EL (cell line): ENCODE measurements at regions not wholly inside any gene's neighbourhood (a gene's known extent, or its start where the extent isn't known, plus 50 kb on each side); places are given as distances from the start of the nearest gene placed in this dataset.

Source experiments
- DNase-seq: peaks from one replicate; pipeline ENCODE4 v3.0.0-alpha.2; 2016

DNA sequence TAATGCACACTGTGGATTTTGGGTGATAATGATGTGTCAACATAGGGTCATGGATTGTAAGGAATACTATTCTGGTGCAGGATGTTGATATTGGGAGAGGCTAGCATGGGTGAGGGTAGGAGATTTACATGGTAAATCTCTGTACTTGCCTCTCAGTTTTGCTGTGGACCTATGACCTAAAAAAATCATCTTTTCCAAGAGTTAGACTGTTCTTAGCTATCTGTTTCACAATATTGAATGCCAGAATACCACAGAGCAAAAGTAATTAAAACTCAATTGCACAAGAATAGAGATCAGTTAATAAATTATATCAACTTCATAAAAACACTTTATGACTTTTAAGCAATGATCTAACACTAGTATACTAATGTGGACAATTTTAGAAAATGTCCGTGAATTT lies 651.6 kb downstream of the HTR1A start:
- no peak for DNase-seq

DNA sequence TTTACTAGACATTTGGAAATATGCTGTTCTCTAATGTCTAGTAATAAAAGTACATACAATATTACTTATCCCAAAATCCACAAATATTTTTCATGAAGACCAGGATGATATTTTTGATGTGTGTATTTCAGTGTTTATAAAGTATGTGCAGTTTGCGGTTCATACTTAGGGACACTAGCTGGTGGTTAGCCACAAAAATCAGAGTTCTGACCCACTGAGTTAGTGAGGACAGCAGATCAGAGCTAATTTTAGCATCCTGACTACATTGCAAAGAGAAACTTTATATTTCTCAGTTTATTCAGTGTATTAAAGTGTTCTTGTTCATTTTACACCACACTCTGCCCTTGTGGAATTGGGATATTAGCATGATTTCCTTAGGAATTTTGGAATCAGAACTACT lies 655.3 kb downstream of the HTR1A start:
- DNase-seq = no peak

DNA sequence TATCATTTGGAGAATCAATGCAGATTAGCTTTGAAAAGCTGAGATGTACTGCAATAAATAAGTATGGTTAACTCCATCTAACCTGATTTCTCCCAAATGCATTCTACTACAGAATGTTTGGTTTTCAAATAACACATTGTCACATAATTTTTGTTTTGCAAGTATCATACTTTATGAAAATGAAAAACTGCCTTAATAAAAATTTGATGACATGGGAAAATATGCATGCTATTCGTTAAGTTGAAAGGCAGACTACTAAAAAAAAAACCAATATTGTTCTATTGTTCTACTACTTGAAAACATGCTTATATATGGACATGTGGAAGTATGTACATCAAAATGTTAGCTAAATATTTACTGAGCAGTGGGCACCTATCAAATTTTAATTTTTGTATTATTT lies 668.9 kb downstream of the HTR1A start:
- no peak for DNase-seq

DNA sequence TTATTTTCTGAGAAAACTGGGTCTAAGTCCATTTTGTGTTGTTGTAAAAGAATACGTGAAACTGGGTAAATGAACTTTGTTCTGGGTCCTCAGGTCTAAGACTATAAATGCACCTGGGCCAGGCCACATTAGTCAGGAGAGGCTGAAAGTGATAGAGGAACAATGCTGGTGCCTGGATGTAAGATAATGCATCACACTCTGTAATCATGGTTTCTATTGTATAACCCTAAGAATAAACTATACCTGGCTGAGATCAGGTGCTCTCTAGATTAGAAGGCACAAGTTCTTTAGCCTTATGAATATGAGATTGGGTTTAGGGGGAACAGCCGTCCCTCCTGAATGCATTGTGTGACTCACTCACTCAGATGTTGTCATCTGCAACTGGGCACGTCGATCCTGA lies 675.5 kb downstream of the HTR1A start:
- DNase-seq = no peak

DNA sequence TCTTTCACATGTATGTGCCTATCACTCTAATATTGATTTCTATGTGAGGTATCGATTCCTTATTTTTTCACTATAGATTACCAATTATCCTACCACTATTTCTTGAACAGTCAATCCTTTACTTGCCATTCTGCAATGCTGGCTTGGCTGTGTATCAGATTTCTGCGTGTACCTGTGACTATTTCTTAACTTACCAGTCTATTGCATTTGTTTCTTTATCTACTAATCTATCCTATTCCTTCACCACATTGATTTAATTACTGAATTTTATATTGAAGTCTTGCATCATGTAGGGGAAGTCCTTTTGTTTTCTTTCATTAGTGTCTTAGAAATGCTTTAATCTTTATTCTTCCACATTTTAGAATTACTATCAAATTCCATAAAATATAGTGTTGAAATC lies 684.8 kb downstream of the LRRC70 start:
- DNase-seq = no peak

DNA sequence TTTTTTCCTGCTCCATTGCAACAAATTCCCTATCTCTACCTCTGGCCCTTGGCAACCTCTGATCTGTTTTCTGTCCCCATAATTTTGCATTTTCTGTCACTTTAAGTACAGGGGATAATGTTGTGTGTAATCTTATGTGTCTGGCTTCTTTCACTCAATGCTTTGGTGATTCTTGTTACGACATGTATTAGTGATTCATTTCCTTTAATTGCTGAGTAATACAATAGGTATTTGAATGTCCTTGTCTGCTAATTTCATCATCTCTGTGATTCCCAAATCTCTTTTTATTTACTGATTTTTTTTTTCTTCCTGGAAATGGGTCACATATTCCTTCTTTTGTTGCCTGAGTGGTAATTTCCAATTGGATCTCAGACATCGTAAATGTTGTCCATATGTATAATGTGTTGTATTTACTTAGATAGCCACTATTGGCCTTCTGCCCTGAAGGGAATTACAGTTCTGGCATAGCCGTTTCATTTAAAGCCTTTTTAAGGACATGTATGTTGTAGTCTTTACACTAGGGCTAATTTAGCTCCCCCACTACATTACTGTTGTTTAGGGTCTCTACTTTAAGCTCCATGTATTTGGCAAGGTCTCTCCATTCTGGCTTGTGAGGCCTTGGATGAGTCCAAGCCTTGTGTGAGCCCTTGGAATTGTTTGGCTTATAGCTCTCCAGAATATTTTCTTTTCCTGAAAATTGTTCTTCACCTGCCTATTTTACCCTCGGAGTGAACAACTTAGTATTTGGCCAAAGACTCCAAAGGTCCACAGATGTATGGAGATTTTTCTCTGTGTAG lies 683.8 kb downstream of the LRRC70 start:
- DNase-seq = peak; percentile 57

DNA sequence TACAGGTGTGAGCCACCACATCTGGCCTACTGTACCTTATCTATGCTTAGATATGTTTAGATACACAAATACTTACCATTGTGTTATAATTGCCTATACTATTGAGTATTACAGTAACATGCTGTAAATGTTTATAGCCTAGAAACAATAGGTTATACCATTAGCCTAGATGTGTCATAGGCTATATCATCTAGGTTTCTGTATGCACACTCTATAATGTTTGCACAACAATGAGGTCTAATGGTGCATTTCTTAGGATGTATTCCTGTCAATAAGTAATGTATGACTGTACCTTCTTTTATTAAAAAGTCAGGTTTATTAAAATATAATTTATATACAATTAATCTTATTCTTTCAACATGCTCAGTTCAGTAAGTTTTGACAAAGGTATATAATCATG lies 683.1 kb downstream of the LRRC70 start:
- DNase-seq = no peak

DNA sequence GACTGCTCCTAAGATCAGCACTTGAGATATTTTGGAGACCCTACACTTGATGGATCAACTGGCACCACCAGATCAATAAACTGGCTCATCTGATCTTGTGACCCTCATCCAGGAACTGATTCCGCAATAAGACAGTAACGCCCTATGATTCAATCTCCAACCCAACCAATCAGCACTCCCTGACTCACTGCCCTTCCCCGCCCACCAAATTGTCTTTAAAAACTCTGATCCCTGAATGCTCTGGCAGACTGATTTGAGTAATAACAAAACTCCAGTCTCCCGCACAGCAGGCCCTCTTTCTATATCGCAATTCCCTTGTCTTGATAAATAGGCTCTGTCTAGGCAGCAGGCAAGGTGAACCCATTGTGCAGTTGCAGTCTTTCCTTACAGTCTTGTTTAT lies 677.0 kb downstream of the LRRC70 start:
- no peak for DNase-seq

DNA sequence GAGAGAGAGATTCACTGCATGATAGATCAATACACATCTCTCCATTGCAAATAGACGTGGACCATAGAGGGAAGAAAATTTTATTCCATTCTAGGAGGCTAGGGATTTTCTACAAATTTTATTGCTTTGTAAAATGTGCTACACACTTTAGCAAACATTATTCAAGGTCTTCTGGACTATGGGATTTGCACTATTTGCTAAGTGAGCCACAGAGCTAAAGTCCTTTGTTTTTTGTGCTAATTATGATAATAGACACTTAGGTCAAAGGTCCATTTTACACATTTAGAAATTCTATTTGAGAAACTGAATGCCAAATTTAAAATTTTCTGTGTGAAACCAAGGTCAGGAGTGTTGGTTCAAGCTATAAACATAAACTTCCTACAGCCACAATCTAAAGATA lies 672.3 kb downstream of the LRRC70 start:
- no peak for DNase-seq

DNA sequence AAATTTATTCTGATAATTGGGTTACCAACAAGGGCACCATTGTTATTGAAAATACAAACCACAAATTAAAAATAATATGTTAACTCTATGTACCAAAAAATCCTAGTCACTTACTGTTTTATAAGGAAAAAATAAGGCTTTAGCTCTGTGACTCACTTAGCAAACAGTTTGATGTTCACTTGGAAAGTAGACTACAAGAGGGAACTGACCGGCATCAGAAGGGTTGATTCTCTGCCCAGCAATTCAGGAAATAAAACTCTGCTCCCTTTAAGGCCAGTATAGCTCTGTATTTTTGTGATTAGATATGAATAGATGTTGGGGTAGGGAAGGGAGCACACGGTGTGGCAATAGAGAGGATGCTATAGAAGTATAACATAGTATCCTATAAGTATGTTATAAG lies 671.3 kb downstream of the LRRC70 start:
- DNase-seq = no peak

DNA sequence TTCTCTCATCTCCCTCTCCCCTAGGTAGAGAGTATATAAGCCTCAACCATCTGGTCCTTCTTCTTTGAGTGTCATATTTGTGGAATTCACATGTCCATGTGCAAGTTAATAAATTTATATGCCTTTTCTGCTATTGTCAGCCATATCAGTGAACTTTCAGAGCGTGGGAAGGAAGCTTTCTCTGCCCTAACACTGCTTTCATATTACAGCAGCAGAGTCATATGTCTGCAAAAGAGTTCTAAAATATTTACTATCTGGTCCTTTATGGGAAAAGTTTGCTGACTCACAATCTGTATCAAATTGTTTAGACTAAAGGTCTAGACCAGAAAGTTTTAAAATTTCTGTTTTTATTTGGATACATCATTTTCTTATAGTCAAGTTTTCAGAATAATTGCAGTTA lies 669.0 kb downstream of the LRRC70 start:
- DNase-seq = no peak

DNA sequence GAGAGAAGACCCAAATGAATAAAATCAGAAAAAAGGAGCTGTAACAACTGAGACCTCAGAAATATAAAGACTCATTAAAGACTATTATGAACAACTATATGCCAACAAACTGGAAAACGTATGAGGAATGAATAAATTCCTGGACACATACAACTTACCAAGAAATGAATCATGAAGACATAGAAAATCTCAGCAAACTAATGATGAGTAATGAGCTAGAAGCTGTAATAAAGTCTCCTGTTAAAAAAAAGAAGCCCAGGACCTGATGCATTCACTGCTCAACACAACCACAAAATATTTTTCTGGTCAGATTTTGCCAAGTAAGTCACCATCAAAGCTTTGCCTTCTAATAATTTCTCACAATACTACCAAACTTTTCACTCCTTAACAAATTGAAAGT lies 666.7 kb downstream of the LRRC70 start:
- peak; percentile 1 for DNase-seq

DNA sequence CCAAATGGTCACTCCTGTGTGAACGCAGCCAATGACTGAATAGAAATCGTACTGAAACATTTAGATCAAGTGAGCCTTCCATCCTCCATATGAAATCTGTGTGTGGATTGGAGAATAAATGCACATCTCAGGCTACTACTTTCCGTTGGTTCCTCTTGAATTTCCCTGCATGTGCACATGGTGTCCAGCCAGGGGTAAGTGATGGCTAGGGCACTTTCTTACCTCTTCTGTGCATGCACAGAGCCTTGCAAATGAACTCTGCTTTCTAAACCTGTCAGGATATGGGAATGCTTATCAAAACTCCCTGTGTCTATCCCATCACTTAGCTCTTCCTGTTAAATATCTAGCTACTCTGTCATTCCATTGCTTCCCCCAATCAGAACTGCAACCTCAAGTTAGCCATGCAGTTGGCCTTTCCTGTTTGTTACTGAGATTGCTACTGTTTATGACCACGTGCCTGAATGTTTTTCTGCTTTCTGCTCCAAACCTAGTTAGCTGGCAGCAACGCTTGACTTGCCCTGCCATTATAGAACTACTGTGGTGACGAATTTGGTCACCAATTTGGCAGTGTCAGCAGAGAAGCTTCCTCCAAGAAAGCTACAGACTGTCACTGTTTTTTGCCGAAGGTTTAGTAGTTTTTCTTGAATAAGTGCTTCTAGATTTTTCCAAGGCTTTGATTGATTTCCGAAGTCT lies 661.6 kb downstream of the LRRC70 start:
- no peak for DNase-seq

DNA sequence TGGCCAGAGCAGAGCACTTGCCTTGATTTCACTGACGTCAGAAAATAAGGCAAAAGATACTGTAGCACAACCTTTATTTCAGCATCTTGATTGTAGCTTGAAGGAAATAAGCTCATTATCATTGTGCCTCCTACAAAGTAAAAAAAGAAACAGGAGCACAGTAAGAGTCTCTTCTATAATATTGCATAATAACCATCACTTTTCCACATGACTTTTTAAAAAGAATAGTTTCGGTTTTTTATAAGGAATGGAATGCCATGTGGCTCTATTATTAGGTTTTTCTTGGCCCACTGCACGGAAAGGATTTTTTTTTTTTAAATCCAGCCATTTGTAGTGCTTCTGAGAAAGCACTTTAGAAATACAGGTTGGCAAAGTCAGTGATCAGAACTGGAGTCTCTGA lies 655.3 kb downstream of the LRRC70 start:
- DNase-seq = no peak

DNA sequence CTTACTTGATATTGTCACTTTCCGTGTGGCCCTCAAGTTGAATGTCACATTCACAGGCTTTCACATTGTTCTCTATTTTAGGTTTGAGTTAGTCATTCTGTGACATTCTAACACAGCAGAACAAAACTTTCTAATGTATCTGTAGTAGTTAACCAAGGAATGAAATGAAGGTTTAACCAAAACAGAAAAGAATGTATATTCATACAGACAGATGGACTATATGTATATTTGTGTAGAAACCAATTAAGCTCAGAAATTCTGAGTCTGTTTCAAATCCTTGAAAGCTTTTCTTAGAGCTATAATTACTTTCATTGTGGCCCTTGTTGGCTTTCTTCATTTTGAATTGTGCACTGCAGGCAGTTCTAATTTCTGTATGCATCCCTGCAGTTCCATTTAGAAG lies 654.7 kb downstream of the LRRC70 start:
- no peak for DNase-seq

DNA sequence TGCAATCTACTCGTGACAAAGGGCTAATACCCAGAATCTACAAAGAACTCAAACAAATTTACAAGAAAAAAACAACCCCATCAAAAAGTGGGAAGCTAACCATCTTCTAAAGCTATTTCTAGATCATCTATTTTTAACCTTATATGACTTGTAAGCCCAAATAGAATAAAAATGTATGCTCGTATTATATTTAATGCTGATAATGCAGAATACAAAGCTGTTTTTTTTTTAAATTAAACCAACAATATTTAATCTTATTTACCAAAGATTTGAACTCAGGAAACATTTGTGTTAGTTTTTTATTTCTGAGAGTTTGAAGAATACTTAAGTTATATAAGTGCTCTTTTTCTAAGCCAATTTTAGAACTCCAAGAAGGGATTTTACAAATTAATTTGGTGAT lies 652.1 kb downstream of the LRRC70 start:
- DNase-seq = no peak

DNA sequence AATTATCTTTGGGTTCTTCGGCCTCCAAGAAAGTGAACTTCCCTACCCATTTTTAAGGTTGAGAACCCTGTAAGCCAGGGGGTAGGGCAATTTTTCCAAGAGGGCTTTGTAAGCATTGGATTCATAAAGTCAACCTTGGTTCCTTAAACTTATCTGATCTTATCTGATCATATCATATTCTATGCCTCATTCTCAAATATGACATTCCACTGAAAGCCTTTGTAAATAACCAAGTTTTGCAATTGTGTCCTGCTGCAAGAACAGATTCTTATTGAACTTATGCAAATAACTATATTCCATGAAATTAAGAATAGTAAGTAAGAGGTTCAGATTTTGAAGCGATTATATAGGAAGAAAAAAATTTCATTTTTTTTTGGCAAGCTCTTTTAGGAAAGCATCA lies 649.5 kb downstream of the LRRC70 start:
- DNase-seq = no peak

DNA sequence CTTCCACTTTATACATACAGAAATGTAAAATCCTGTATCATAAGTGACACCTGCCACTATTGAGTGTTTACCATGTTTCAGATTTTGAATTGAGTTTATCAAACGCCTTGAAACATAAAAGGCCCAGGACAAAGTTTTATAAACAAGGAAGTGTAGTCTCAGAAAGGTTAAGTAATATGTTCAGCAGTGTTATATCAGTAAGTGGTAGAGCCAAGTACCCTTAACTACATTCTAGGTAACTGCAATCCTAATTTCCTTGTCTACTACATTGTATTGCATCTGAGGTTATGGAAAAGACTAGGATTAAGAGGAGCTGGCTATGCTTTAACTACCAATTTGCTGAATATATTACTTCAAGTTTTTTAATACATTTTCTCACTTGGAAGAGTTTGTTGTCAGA lies 641.6 kb downstream of the LRRC70 start:
- DNase-seq = no peak

DNA sequence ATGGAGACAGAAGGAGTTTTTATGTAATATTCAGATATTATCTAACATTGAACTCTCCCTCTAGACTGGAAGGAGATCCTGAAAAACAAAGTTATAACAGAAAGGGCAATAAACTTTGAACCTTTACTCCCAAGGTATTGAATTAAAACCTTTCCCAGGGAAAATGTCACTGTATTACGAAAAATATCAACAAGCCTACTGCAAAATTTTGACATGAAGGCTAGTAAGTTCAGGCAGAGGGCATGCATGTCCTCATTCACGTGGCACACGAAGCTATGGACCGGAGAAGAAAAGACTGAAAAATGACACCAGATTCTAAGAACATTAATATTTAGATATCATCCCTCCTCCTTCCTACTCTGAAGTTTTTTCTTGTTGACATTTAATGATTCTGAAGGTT lies 638.8 kb downstream of the LRRC70 start:
- no peak for DNase-seq

DNA sequence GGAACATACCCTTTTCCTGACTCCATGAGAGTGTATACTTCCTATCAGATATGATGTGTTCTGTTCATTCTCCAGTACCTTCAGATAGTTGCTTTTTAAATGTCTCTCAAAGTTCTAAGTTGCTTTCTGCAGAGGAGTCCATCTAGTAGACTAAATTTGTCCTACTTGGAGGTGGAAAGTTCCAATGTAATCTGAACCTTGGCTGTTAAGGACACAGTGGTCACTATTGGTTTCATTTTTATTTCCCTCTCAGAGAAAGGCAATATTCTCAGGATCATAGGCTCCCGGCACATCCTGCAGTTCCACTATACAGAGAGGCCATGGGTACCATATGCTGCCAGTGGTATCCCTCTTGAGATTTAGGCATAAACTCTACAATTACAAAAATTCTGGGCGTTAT lies 634.6 kb downstream of the LRRC70 start:
- no peak for DNase-seq

DNA sequence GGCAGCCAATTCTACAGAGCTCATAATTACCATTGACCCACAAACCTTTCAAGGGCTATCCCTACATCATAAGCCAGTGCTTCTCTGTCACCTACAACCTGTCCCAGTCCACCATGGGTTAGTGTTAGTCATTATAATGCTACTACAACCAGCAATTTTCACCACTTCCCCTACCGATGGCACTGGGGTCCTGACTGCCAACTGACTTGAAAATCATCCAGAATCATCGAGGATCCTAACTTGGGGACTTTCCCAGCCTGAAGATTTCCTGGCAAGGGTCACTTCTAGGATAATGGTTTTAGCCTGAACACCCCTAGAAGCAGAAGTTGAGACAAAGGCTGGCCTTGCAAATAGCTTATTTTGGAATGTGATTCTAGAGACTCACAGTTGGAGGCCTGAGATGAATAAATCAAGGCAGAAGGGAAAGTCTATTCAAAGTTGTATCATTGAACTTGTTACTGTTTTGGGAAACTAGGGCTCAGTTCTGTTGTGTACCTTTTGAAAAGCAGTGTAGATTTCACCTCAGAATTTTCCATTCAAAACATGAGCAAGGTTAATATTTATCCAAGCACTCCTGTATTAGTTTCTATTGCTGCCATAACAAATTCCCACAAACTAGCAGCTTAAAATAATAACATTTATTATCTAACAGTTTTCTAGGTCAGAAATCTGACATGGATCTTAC lies 633.0 kb downstream of the LRRC70 start:
- DNase-seq = no peak

DNA sequence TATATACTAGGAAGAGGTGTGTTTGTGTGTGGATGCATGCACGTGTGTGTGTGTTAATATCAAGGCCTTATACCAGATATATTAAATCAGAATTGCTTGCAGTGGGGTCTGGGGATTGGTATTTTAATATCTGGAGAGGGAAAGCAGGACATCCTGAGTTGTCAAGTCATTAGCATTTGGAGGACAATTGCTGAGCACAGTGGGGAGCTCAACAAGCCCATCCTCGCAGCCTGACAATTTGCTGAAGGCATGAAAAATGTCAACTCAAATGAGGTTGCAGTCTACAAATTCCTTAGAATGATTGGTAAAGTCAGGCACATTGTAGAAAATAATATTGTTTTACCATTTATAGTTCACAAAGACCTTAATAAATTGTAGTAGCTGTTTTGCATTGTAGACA lies 627.4 kb downstream of the LRRC70 start:
- no peak for DNase-seq

DNA sequence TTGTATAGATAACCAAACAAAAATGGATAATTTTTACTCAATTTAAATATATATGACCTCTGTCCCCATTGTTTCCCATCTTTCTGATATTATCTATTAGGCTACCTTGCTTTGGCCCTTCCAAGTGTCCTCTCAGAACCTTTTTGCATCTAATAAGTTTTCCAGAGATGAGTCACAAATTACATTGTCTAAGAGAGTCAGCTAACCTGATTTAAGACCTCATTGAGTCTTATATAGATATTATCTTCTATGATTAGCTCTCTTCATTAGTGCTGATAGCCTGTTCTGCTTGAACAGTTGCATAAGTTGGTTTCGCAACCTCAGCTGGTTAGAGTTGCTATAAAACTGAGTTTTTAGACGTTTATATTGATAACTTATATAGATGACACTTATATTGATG lies 623.1 kb downstream of the LRRC70 start:
- no peak for DNase-seq

DNA sequence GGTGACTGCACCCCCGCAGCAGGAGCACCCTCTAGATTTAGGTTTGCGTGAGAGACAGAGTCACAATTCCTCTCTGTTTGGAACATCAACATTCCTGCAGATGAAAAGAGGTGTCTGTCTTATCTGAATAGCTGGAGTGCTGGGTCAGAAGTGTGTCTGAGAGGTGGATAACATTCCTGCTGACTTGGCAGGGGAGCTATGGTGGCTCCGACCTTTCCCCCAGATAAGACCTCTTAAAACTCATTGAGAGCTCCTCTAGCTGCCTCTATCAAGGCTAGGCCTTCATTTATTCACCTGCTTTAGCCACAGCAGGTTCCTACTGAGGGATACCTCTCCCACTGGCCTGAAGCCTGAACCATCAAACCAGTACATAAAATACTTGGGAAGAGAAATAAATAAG lies 615.5 kb downstream of the LRRC70 start:
- no peak for DNase-seq
